ENCODE measurements at regions not wholly inside any gene's neighbourhood (a gene's known extent, or its start where the extent isn't known, plus 50 kb on each side); places are given as distances from the start of the nearest gene placed in this dataset.

- TF ChIP-seq, protein P1, sequence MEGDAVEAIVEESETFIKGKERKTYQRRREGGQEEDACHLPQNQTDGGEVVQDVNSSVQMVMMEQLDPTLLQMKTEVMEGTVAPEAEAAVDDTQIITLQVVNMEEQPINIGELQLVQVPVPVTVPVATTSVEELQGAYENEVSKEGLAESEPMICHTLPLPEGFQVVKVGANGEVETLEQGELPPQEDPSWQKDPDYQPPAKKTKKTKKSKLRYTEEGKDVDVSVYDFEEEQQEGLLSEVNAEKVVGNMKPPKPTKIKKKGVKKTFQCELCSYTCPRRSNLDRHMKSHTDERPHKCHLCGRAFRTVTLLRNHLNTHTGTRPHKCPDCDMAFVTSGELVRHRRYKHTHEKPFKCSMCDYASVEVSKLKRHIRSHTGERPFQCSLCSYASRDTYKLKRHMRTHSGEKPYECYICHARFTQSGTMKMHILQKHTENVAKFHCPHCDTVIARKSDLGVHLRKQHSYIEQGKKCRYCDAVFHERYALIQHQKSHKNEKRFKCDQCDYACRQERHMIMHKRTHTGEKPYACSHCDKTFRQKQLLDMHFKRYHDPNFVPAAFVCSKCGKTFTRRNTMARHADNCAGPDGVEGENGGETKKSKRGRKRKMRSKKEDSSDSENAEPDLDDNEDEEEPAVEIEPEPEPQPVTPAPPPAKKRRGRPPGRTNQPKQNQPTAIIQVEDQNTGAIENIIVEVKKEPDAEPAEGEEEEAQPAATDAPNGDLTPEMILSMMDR (IDR thresholded peaks at IDR 0.05), result no peak
- no peak for TF ChIP-seq EP300 (IDR thresholded peaks at IDR 0.05)
- TF ChIP-seq POLR2A (IDR thresholded peaks at IDR 0.05), result no peak
Observed at GRCh38 chr4:123698556-123698955, 302.0 kb downstream of the SPRY1 start.

Data from sigmoid colon (tissue), 4 donors.